ENCODE measurements at regions not wholly inside any gene's neighbourhood (a gene's known extent, or its start where the extent isn't known, plus 50 kb on each side); places are given as distances from the start of the nearest gene placed in this dataset.
"Not testable (repeated sequence)": the region's sequence is repeated elsewhere in the genome, so short reads cannot be mapped to it uniquely, and the experiment has no call there.

GRCh38 chr4:128663325-128663724, 146.2 kb upstream of the JADE1 start:
- H3K4me2 ChIP-seq (ENCODE audit: low read length) = no peak overlapping the region
- H3K36me3 ChIP-seq (ENCODE audit: insufficient read depth, low read length) = no peaks in the 10 kb centered on the region
- no peak overlapping the region for H3K4me3 ChIP-seq (ENCODE audit: low read length)
- H3K27me3 ChIP-seq (ENCODE audit: control insufficient read depth, insufficient read depth, low read length) = no peaks in the 10 kb centered on the region
- no peak overlapping the region for H3K9ac ChIP-seq (ENCODE audit: low read depth, low read length)
- peaks cover 11% of the 10 kb centered on the region for H3K4me1 ChIP-seq (ENCODE audit: control insufficient read depth, insufficient read depth, low read length)
- H3K9me3 ChIP-seq (replicated peaks; ENCODE audit: low read length) = no peaks in the 10 kb centered on the region

GRCh38 chr4:128661479-128661878, 148.0 kb upstream of the JADE1 start:
- Histone ChIP-seq H3K27me3 (ENCODE audit: control insufficient read depth, insufficient read depth, low read length) (no peaks in the 10 kb centered on the region), H3K9ac (ENCODE audit: low read depth, low read length) (no peak overlapping the region), H3K9me3 (replicated peaks; ENCODE audit: low read length) (no peaks in the 10 kb centered on the region), H3K4me2 (ENCODE audit: low read length) (no peak overlapping the region), H3K4me3 (ENCODE audit: low read length) (no peak overlapping the region), H3K4me1 (ENCODE audit: control insufficient read depth, insufficient read depth, low read length) (peaks cover 11% of the 10 kb centered on the region), H3K36me3 (ENCODE audit: insufficient read depth, low read length) (no peaks in the 10 kb centered on the region)

GRCh38 chr4:128660361-128661215, 148.9 kb upstream of the JADE1 start:
- peaks cover 11% of the 10 kb centered on the region for H3K4me1 ChIP-seq (ENCODE audit: control insufficient read depth, insufficient read depth, low read length)
- no peaks in the 10 kb centered on the region for H3K27me3 ChIP-seq (ENCODE audit: control insufficient read depth, insufficient read depth, low read length)
- H3K4me3 ChIP-seq (ENCODE audit: low read length) = no peak overlapping the region
- no peaks in the 10 kb centered on the region for H3K36me3 ChIP-seq (ENCODE audit: insufficient read depth, low read length)
- no peaks in the 10 kb centered on the region for H3K9me3 ChIP-seq (replicated peaks; ENCODE audit: low read length)
- H3K9ac ChIP-seq (ENCODE audit: low read depth, low read length) = no peak overlapping the region
- no peak overlapping the region for H3K4me2 ChIP-seq (ENCODE audit: low read length)

GRCh38 chr4:128658214-128658631, 151.3 kb upstream of the JADE1 start:
- no peaks in the 10 kb centered on the region for H3K27me3 ChIP-seq (ENCODE audit: control insufficient read depth, insufficient read depth, low read length)
- no peaks in the 10 kb centered on the region for H3K9me3 ChIP-seq (replicated peaks; ENCODE audit: low read length)
- no peaks in the 10 kb centered on the region for H3K36me3 ChIP-seq (ENCODE audit: insufficient read depth, low read length)
- H3K4me3 ChIP-seq (ENCODE audit: low read length) = no peak overlapping the region
- H3K4me2 ChIP-seq (ENCODE audit: low read length) = no peak overlapping the region
- H3K9ac ChIP-seq (ENCODE audit: low read depth, low read length) = no peak overlapping the region
- H3K4me1 ChIP-seq (ENCODE audit: control insufficient read depth, insufficient read depth, low read length) = peaks cover 11% of the 10 kb centered on the region

- Histone ChIP-seq H3K4me2 (ENCODE audit: low read length) (no peak overlapping the region), H3K4me3 (ENCODE audit: low read length) (no peak overlapping the region), H3K36me3 (ENCODE audit: insufficient read depth, low read length) (no peaks in the 10 kb centered on the region), H3K9me3 (replicated peaks; ENCODE audit: low read length) (no peaks in the 10 kb centered on the region), H3K27me3 (ENCODE audit: control insufficient read depth, insufficient read depth, low read length) (no peaks in the 10 kb centered on the region), H3K4me1 (ENCODE audit: control insufficient read depth, insufficient read depth, low read length) (peaks cover 11% of the 10 kb centered on the region), H3K9ac (ENCODE audit: low read depth, low read length) (no peak overlapping the region)
Observed at GRCh38 chr4:128657638-128658037, 151.9 kb upstream of the JADE1 start.

GRCh38 chr4:128654465-128654864, 155.0 kb upstream of the JADE1 start:
- Histone ChIP-seq H3K36me3 (ENCODE audit: insufficient read depth, low read length) (no peaks in the 10 kb centered on the region), H3K4me2 (ENCODE audit: low read length) (no peak overlapping the region), H3K4me3 (ENCODE audit: low read length) (no peak overlapping the region), H3K9me3 (replicated peaks; ENCODE audit: low read length) (no peaks in the 10 kb centered on the region), H3K4me1 (ENCODE audit: control insufficient read depth, insufficient read depth, low read length) (peaks cover 7% of the 10 kb centered on the region), H3K9ac (ENCODE audit: low read depth, low read length) (no peak overlapping the region), H3K27me3 (ENCODE audit: control insufficient read depth, insufficient read depth, low read length) (no peaks in the 10 kb centered on the region)

GRCh38 chr4:128653527-128654444, 155.7 kb upstream of the JADE1 start:
- Histone ChIP-seq H3K4me1 (ENCODE audit: control insufficient read depth, insufficient read depth, low read length) (peaks cover 8% of the 10 kb centered on the region), H3K4me3 (ENCODE audit: low read length) (no peak overlapping the region), H3K9me3 (replicated peaks; ENCODE audit: low read length) (no peaks in the 10 kb centered on the region), H3K4me2 (ENCODE audit: low read length) (no peak overlapping the region), H3K27me3 (ENCODE audit: control insufficient read depth, insufficient read depth, low read length) (no peaks in the 10 kb centered on the region), H3K9ac (ENCODE audit: low read depth, low read length) (no peak overlapping the region), H3K36me3 (ENCODE audit: insufficient read depth, low read length) (no peaks in the 10 kb centered on the region)

- H3K36me3 ChIP-seq (ENCODE audit: insufficient read depth, low read length) = no peaks in the 10 kb centered on the region
- H3K9me3 ChIP-seq (replicated peaks; ENCODE audit: low read length) = no peaks in the 10 kb centered on the region
Observed at GRCh38 chr4:128649575-128650205, 159.8 kb upstream of the JADE1 start.

GRCh38 chr4:128649161-128649560, 160.3 kb upstream of the JADE1 start:
- peaks cover 8% of the 10 kb centered on the region for H3K4me1 ChIP-seq (ENCODE audit: control insufficient read depth, insufficient read depth, low read length)
- H3K4me3 ChIP-seq (ENCODE audit: low read length) = no peak overlapping the region
- H3K4me2 ChIP-seq (ENCODE audit: low read length) = no peak overlapping the region
- H3K27me3 ChIP-seq (ENCODE audit: control insufficient read depth, insufficient read depth, low read length) = no peaks in the 10 kb centered on the region
- H3K36me3 ChIP-seq (ENCODE audit: insufficient read depth, low read length) = no peaks in the 10 kb centered on the region
- H3K9ac ChIP-seq (ENCODE audit: low read depth, low read length) = no peak overlapping the region
- H3K9me3 ChIP-seq (replicated peaks; ENCODE audit: low read length) = no peaks in the 10 kb centered on the region

More at GRCh38 chr4:128649575-128650205, 159.8 kb upstream of the JADE1 start:
- no peak overlapping the region for H3K9ac ChIP-seq (ENCODE audit: low read depth, low read length)
- peaks cover 8% of the 10 kb centered on the region for H3K4me1 ChIP-seq (ENCODE audit: control insufficient read depth, insufficient read depth, low read length)
- no peak overlapping the region for H3K4me2 ChIP-seq (ENCODE audit: low read length)
- no peak overlapping the region for H3K4me3 ChIP-seq (ENCODE audit: low read length)
- H3K27me3 ChIP-seq (ENCODE audit: control insufficient read depth, insufficient read depth, low read length) = no peaks in the 10 kb centered on the region

- no peaks in the 10 kb centered on the region for H3K27me3 ChIP-seq (ENCODE audit: control insufficient read depth, insufficient read depth, low read length)
- no peak overlapping the region for H3K9ac ChIP-seq (ENCODE audit: low read depth, low read length)
- no peaks in the 10 kb centered on the region for H3K36me3 ChIP-seq (ENCODE audit: insufficient read depth, low read length)
- no peaks in the 10 kb centered on the region for H3K9me3 ChIP-seq (replicated peaks; ENCODE audit: low read length)
- no peak overlapping the region for H3K4me2 ChIP-seq (ENCODE audit: low read length)
- H3K4me1 ChIP-seq (ENCODE audit: control insufficient read depth, insufficient read depth, low read length) = peaks cover 8% of the 10 kb centered on the region
- no peak overlapping the region for H3K4me3 ChIP-seq (ENCODE audit: low read length)
Observed at GRCh38 chr4:128648021-128648420, 161.5 kb upstream of the JADE1 start.

- not testable (repeated sequence) for H3K4me3 ChIP-seq (ENCODE audit: low read length); H3K9ac ChIP-seq (ENCODE audit: low read depth, low read length); H3K9me3 ChIP-seq (replicated peaks; ENCODE audit: low read length); H3K4me2 ChIP-seq (ENCODE audit: low read length); H3K4me1 ChIP-seq (ENCODE audit: control insufficient read depth, insufficient read depth, low read length); H3K27me3 ChIP-seq (ENCODE audit: control insufficient read depth, insufficient read depth, low read length); H3K36me3 ChIP-seq (ENCODE audit: insufficient read depth, low read length)
Observed at GRCh38 chr4:128646893-128647292, 162.6 kb upstream of the JADE1 start.
